NT2/D1 (cell line): ENCODE measurements at regions not wholly inside any gene's neighbourhood (a gene's known extent, or its start where the extent isn't known, plus 50 kb on each side); places are given as distances from the start of the nearest gene placed in this dataset.

Source experiments
- DNase-seq: peaks from one replicate; pipeline ENCODE4 v3.0.0-alpha.2; 2011; ENCODE audit warnings: low read depth, low spot score
- H3K27me3 ChIP-seq: 2 replicates; pipeline ENCODE4 v1.6.0; 2011; ENCODE audit warnings: mild to moderate bottlenecking; ENCODE audit not compliant: insufficient read length, insufficient read depth
- H3K36me3 ChIP-seq: 2 replicates; pipeline ENCODE4 v1.6.1; 2011; ENCODE audit warnings: mild to moderate bottlenecking, low read length, mixed read lengths; ENCODE audit not compliant: insufficient read depth, insufficient read length
- H3K4me1 ChIP-seq: 2 replicates; pipeline ENCODE4 v1.5.1; 2011; ENCODE audit not compliant: insufficient read depth, insufficient read length
- H3K4me3 ChIP-seq: 2 replicates; pipeline ENCODE4 v1.5.1; 2011; ENCODE audit warnings: low read depth; ENCODE audit not compliant: insufficient read length
- H3K9ac ChIP-seq: 2 replicates; pipeline ENCODE4 v1.6.0; 2011; ENCODE audit warnings: low read depth; ENCODE audit not compliant: insufficient read length
- H3K9me3 ChIP-seq: 2 replicates; pipeline ENCODE4 v1.5.1; 2011; ENCODE audit warnings: mild to moderate bottlenecking, low read length; ENCODE audit not compliant: insufficient read depth
- SUZ12 ChIP-seq: IDR thresholded peaks from 2 replicates; pipeline ENCODE4 v1.6.1; 2011; ENCODE audit not compliant: insufficient read length, insufficient read depth; ENCODE audit errors: extremely low read depth
- YY1 ChIP-seq: IDR thresholded peaks from 2 replicates; pipeline ENCODE4 v1.6.1; 2011; ENCODE audit not compliant: insufficient read length, insufficient read depth
- ZNF274 ChIP-seq: IDR thresholded peaks from 2 replicates; pipeline ENCODE4 v1.6.1; 2011; ENCODE audit warnings: mild to moderate bottlenecking, low read depth, low read length

DNA sequence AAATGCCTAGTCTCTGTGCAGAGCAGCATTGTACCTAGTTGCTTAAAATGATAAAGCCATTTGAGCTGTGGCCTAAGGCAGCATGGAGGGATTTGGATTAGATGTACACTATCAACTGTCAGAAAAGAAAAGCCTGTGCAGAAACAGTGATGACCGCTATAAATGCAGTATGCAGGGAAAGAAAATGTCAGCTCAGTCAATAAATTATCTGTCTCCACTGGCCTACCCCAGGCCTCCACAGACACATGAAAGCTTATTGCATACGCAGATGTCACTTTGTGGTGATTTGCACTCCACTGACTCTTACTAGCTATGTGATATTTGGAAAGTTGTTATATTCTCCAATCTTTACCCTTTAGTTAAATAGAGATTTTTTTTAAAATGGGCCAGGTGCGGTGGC lies 221.9 kb upstream of the OPRM1 start:
- H3K4me3 ChIP-seq = no peak overlapping the region
- H3K9ac ChIP-seq = no peak overlapping the region
- no peak for TF ChIP-seq SUZ12
- no peak for TF ChIP-seq ZNF274
- no peak for TF ChIP-seq YY1
- no peaks in the 10 kb centered on the region for H3K4me1 ChIP-seq
- no peaks in the 10 kb centered on the region for H3K9me3 ChIP-seq
- DNase-seq = no peak
- no peaks in the 10 kb centered on the region for H3K27me3 ChIP-seq
- H3K36me3 ChIP-seq = no peaks in the 10 kb centered on the region

DNA sequence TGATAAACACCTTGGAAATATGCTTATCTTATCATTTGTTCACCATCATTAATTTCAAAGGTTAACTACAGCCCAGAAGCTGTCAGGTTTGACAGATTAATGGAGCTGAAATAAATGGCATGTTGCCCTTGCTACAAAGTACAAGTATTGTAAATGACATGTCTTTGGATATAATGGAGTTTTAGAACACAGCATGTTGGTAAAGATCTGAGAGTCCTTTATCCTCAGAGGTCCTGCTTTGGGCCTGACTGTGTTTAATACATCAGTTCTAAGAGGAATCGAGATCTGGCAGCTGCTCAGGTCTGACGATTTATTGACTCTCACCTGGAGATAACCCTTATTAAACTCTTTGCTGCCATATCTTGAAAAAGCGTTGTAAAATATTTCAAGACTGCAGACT lies 222.7 kb upstream of the OPRM1 start:
- no peak overlapping the region for H3K9ac ChIP-seq
- no peak for TF ChIP-seq SUZ12
- TF ChIP-seq YY1 = no peak
- TF ChIP-seq ZNF274 = no peak
- no peaks in the 10 kb centered on the region for H3K4me1 ChIP-seq
- no peaks in the 10 kb centered on the region for H3K9me3 ChIP-seq
- no peak for DNase-seq
- H3K4me3 ChIP-seq = no peak overlapping the region
- no peaks in the 10 kb centered on the region for H3K27me3 ChIP-seq
- H3K36me3 ChIP-seq = no peaks in the 10 kb centered on the region

DNA sequence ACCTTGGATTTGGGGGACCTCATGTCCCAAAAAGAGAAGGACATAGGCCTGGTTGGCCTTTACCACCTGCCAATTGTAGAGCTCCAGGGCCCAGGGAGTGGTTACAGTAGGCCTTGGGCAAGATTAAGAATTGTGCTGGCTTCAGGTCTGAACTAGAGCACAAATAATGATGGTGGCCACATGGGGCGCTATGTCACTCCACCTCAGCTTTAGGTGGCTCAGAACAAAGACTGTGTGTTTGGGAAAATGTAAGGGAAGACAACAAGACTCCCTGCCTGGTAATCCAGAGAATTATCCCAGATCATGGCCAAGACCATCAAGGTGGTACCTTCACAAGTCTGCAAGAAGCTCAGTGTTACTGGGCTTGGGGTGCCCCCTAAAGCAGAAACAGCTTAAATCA lies 224.9 kb upstream of the OPRM1 start:
- no peaks in the 10 kb centered on the region for H3K4me1 ChIP-seq
- no peak overlapping the region for H3K4me3 ChIP-seq
- no peaks in the 10 kb centered on the region for H3K36me3 ChIP-seq
- TF ChIP-seq YY1 = no peak
- TF ChIP-seq ZNF274 = no peak
- TF ChIP-seq SUZ12 = no peak
- no peaks in the 10 kb centered on the region for H3K9me3 ChIP-seq
- H3K9ac ChIP-seq = no peak overlapping the region
- H3K27me3 ChIP-seq = no peaks in the 10 kb centered on the region
- DNase-seq = peak; percentile 47

DNA sequence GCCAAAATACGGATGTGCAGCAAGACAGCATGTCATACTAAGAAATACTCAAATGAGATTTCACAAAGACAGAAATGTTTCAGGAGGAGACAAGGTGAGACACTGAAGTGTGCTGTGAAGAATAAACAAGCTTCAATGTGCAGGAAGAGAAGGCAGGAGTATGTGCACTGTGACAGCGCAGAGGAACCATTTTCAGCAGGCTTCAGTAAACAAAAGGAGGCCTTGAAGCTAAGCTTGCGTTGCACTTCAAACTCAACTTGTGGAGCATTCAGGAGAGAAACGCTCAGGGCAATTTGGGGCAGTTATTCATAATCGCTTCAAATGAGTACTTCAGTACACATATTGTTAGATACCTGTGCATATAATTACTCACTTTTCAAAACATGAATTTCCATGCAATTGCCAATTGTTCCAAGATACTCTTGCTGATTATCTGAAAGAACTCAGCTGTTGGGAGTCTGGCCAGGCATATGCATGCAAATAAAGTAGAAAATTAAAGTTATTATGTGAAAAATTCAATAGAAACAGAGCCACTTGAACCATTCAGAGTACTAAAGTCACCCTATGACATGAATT lies 234.2 kb upstream of the OPRM1 start:
- H3K9ac ChIP-seq = no peak overlapping the region
- H3K4me1 ChIP-seq = no peaks in the 10 kb centered on the region
- no peaks in the 10 kb centered on the region for H3K9me3 ChIP-seq
- H3K27me3 ChIP-seq = no peaks in the 10 kb centered on the region
- DNase-seq = no peak
- no peak for TF ChIP-seq YY1
- TF ChIP-seq ZNF274 = no peak
- no peak for TF ChIP-seq SUZ12
- no peak overlapping the region for H3K4me3 ChIP-seq
- no peaks in the 10 kb centered on the region for H3K36me3 ChIP-seq

DNA sequence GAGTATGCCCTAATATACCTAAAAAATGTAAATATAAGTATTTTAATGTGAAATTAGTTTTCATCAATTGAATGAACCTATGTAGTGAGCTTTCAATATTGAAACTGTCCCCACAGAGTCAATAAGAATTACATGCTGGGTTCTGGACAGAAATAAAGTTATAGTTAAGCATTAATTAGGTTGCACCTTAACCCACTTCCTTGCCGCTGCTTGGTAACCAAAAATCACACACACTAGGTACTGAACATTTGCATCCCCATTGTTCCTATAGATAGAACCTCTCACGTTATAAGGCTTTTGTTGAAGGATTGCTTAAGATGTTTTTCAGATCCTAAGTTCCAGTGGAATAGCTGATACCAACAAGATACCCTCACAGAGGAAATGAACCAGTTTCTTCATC lies 237.1 kb upstream of the OPRM1 start:
- Histone ChIP-seq H3K4me1 (no peaks in the 10 kb centered on the region), H3K9ac (no peak overlapping the region), H3K9me3 (no peaks in the 10 kb centered on the region), H3K27me3 (no peaks in the 10 kb centered on the region), H3K4me3 (no peak overlapping the region), H3K36me3 (no peaks in the 10 kb centered on the region)
- TF ChIP-seq ZNF274 = no peak
- no peak for TF ChIP-seq SUZ12
- no peak for TF ChIP-seq YY1
- DNase-seq = no peak

DNA sequence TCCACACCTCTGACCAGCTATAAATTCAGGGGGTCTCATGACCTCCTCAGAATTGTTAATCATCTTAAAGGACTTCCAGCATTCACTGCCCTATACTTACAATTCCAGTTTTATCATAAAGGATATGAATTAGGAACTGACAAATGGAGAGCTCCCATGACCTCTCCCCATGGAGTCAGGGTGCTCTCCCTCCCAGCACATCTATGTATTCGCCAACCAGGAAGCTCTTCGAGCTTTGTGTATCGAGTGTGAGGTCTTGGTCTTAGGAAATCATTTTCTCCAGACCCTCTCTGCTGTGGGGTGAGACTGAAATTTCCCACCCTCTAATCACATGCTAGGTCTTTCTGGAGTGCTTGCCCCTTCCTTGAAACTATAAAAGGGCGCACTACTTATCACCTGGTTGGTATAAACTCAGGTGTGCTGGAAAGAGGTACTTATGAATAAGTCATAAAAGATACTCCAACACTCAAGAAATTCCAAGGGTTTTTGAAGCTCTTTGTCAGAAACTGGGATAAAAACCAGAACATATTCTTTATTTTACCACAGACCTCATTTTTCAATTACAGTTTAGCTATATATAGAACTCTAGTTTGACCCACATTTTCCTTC lies 238.4 kb upstream of the OPRM1 start:
- Histone ChIP-seq H3K4me3 (no peak overlapping the region), H3K27me3 (no peaks in the 10 kb centered on the region), H3K36me3 (no peaks in the 10 kb centered on the region), H3K9ac (no peak overlapping the region), H3K9me3 (no peaks in the 10 kb centered on the region), H3K4me1 (no peaks in the 10 kb centered on the region)
- TF ChIP-seq ZNF274 (no peak), SUZ12 (no peak), YY1 (no peak)
- DNase-seq = no peak

DNA sequence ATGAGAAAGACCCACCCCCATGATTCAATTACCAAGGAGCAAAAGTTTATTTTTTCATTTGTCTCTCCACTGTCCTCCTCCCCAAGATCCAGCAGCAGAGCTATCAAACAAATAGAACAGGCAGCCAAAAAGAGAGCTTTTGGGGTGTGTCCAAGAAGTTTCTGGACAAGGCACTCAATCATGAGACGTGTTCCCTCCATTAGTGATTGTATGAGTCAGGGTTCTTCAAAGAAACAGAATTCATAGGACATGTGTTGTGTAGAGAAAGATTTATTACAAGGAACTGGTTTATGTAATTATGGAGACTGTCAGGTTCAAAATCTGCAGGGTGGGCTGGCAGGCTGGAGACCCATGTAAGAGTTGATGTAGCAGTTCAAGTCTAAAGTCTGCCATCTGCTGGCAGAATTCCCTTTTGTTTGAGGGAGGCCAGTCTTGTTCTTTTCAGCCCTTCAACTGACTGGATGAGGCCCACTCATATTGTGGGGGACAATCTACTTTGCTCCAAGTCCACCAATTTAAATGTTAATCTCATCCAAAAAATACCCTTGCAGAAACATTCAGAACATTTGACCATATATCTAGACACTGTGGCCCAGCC lies 248.1 kb upstream of the OPRM1 start:
- Histone ChIP-seq H3K4me3 (no peak overlapping the region), H3K27me3 (no peaks in the 10 kb centered on the region), H3K4me1 (no peaks in the 10 kb centered on the region), H3K36me3 (no peaks in the 10 kb centered on the region), H3K9me3 (no peaks in the 10 kb centered on the region), H3K9ac (no peak overlapping the region)
- DNase-seq = peak; percentile 3
- TF ChIP-seq ZNF274 = no peak
- TF ChIP-seq SUZ12 = no peak
- TF ChIP-seq YY1 = no peak
